ENCODE measurements at regions not wholly inside any gene's neighbourhood (a gene's known extent, or its start where the extent isn't known, plus 50 kb on each side); places are given as distances from the start of the nearest gene placed in this dataset.
A peak's percentile ranks its signal among the peaks of the same experiment; 100 is the strongest.

DNA sequence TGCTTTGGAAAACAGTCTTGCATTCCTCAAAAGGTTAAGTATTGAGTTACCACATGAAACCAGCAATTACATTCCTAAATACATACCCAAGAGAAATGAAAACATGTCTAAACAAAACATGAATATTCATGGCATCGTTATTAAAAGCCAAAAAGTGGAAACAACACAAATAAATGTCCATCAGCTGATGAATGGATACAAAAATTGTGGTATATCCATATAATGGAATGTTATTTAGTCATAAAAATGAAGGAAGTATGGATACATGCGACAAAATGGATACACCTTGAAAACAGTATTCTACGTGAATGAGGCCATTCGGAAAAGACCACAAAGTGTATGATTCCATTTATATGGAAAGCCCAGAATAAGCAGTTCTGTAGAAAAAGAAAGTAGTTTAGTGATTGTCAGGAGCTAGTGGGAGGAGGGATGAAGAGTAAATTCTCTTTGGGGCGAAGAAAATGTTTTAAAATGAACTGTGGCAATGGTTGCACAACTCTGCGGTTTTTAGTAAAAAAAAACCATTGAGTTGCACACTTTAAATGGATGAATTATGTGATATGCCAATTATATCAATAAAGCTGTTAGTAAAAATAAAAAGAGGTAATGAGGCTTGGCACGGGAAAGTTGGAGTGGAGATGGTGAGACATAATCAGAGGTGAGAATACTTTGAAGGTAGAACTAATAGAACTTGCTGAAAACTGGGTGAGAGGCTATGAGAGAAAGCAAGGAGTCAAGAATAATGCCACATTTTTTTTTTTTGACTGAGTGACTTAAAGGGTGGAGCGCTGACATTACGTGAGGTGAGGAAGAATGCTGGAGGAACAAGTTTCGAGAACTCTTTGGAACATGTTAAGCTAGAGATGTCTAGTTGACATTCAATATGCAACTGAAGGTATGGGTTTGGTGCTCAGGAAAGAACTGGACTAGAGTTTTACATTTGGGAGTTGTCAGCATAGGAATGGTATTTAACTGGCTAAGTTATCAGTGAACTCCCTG is 194.9 kb upstream of the ZNF608 start:
- Mint-ChIP-seq H3K4me3 (no peak overlapping the region), H3K27me3 (ENCODE audit: insufficient read depth) (peaks cover 7% of the 10 kb centered on the region; the same call in 1 of the 2 replicates), H3K27ac (no peak overlapping the region), H3K36me3 (ENCODE audit: low read depth) (no peaks in the 10 kb centered on the region), H3K9me3 (no peaks in the 10 kb centered on the region; the same call in 1 of the 2 replicates), H3K4me1 (ENCODE audit: low read depth) (peaks cover 6% of the 10 kb centered on the region; the same call in 1 of the 2 replicates)
- TF ChIP-seq, protein P1, sequence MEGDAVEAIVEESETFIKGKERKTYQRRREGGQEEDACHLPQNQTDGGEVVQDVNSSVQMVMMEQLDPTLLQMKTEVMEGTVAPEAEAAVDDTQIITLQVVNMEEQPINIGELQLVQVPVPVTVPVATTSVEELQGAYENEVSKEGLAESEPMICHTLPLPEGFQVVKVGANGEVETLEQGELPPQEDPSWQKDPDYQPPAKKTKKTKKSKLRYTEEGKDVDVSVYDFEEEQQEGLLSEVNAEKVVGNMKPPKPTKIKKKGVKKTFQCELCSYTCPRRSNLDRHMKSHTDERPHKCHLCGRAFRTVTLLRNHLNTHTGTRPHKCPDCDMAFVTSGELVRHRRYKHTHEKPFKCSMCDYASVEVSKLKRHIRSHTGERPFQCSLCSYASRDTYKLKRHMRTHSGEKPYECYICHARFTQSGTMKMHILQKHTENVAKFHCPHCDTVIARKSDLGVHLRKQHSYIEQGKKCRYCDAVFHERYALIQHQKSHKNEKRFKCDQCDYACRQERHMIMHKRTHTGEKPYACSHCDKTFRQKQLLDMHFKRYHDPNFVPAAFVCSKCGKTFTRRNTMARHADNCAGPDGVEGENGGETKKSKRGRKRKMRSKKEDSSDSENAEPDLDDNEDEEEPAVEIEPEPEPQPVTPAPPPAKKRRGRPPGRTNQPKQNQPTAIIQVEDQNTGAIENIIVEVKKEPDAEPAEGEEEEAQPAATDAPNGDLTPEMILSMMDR (IDR thresholded peaks at IDR 0.05) = no peak
- DNase-seq = peak; percentile 6

DNA sequence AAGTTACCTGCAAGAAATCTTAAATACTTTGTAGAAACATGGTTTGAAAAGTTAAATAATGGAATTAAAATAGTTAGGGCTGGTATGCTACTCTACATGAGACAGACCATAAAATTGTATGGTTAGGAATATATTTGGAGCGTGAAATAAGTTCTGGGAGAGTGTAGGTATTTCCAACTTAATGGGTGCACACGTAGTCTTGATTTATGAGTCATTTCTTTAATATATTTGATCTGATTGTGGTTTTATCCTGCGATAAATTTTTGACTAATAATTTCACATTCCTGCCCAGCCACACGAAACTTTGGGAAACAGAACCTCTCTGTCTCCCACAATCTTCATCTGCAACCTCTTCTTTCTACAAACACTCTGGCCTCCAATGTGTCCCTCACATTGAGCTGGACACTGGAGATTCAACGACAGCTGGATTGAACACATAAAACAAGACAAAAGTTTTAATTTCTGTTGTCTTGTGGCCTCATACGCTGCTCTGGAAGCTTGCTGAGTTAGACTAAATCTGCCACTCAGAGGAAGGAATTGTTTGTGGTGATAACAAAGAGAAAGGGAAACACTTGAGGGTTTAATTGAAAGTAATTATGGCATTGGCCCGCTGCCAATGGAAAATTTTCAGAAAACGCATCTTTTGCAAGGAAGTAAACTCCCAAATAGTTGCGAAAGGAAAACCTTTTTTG is 201.8 kb upstream of the ZNF608 start:
- Mint-ChIP-seq H3K9me3 (no peaks in the 10 kb centered on the region), H3K36me3 (ENCODE audit: low read depth) (no peaks in the 10 kb centered on the region), H3K4me3 (no peak overlapping the region), H3K4me1 (ENCODE audit: low read depth) (no peaks in the 10 kb centered on the region), H3K27ac (no peak overlapping the region), H3K27me3 (ENCODE audit: insufficient read depth) (no peaks in the 10 kb centered on the region)
- DNase-seq = no peak
- TF ChIP-seq, protein P1 (IDR thresholded peaks at IDR 0.05) = no peak

DNA sequence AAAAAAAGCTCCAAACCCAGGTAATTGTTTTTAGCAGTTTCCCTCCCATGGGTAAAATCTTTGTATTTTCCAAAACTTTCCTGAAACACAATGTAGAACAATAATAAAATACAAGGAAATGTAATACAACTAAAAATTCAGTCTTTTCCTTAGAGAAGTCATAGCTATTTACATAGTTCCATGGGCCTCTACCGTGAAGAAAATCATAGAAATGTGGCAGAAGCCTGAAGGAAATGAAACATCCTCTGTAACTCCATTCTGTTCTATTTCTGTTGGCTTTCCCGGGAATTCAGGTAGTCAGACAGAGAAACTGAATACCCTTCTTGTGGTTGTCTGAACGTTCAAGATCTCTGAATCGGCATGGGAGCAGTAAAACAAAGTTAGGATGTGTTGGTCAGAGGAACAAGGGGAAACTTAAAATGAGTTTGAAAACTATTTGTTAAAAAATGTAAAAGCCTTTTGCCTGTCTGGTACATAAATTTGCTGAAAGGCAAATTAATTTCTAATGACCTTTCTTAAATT is 202.4 kb upstream of the ZNF608 start:
- H3K4me3 Mint-ChIP-seq = no peak overlapping the region
- no peaks in the 10 kb centered on the region for H3K36me3 Mint-ChIP-seq (ENCODE audit: low read depth)
- TF ChIP-seq, protein P1 (IDR thresholded peaks at IDR 0.05) = no peak
- no peak for DNase-seq
- no peaks in the 10 kb centered on the region for H3K27me3 Mint-ChIP-seq (ENCODE audit: insufficient read depth)
- H3K9me3 Mint-ChIP-seq = no peaks in the 10 kb centered on the region
- H3K27ac Mint-ChIP-seq = no peak overlapping the region
- H3K4me1 Mint-ChIP-seq (ENCODE audit: low read depth) = no peaks in the 10 kb centered on the region

DNA sequence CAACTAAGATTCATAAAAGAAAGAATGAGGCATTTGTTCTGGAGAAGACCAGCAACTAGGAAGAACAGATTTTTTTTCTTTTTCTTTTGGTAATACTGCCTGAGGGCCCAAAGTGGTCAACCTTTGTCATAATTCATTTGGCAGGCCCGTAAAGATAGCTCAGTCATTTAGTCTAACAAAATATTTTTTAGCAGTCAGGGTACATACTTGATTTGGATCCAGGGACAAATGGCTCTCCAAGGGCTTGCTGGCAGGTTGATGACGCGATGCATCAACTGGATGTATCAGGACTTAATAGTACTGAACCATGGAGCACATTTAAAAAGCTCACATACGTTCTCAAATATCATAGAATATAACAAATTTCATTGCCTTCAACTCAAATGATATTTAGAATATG is 203.4 kb upstream of the ZNF608 start:
- Mint-ChIP-seq H3K4me1 (ENCODE audit: low read depth) (no peaks in the 10 kb centered on the region), H3K27ac (no peak overlapping the region), H3K9me3 (no peaks in the 10 kb centered on the region), H3K36me3 (ENCODE audit: low read depth) (no peaks in the 10 kb centered on the region), H3K4me3 (no peak overlapping the region), H3K27me3 (ENCODE audit: insufficient read depth) (no peaks in the 10 kb centered on the region)
- no peak for DNase-seq
- TF ChIP-seq, protein P1 (IDR thresholded peaks at IDR 0.05) = no peak

GRCh38 chr5:124951105-124951504 is 204.7 kb upstream of the ZNF608 start:
- TF ChIP-seq, protein P1 (IDR thresholded peaks at IDR 0.05) = no peak
- Mint-ChIP-seq H3K36me3 (ENCODE audit: low read depth) (no peaks in the 10 kb centered on the region), H3K9me3 (no peaks in the 10 kb centered on the region), H3K4me3 (no peak overlapping the region), H3K27ac (no peak overlapping the region), H3K27me3 (ENCODE audit: insufficient read depth) (no peaks in the 10 kb centered on the region), H3K4me1 (ENCODE audit: low read depth) (no peaks in the 10 kb centered on the region)
- no peak for DNase-seq

All from HFFc6 (cell line).